H1 (cell line): ENCODE measurements at regions not wholly inside any gene's neighbourhood (a gene's known extent, or its start where the extent isn't known, plus 50 kb on each side); places are given as distances from the start of the nearest gene placed in this dataset.

Source experiments
- CTCF ChIA-PET: fragments of 300-600 bp; sonication (Branson Sonifier 250); formaldehyde crosslinking; loops from one replicate; lab custom pipeline; 2021; ENCODE audit not compliant: partially characterized antibody; lab: Charles Lee
- POLR2A ChIA-PET: fragments of 300-600 bp; sonication (Branson Sonifier 250); formaldehyde crosslinking; loops from one replicate; lab custom pipeline; 2021; ENCODE audit warnings: inconsistent platforms; ENCODE audit not compliant: partially characterized antibody; lab: Charles Lee
- DNase-seq, 2 experiments: peaks; one replicate each; pipeline versions ENCODE4 v3.0.0 to v3.0.0-alpha.2; 2010 to 2022; ENCODE audit warnings: low spot score in 2 of 2, low read depth in 1 of 2, mixed read lengths in 1 of 2
- FAIRE-seq: peaks from 2 replicates; lab custom pipeline; 2011; peaks lifted over from hg19 to GRCh38; lab: Jason Lieb, UNC
- H2AFZ ChIP-seq: 2 replicates; pipeline ENCODE4 v1.8.1; 2012; ENCODE audit warnings: low read length, inconsistent platforms
- H2AK5ac ChIP-seq: 2 replicates; pipeline ENCODE4 v1.6.1; 2013; ENCODE audit warnings: low read depth, low read length
- H2BK120ac ChIP-seq: replicated peaks from 2 replicates; pipeline ENCODE3; 2013; ENCODE audit warnings: low read depth, low read length, inconsistent platforms
- H2BK12ac ChIP-seq: 2 replicates; pipeline ENCODE4 v1.6.1; 2013; ENCODE audit warnings: low read depth, low read length
- H2BK15ac ChIP-seq: 2 replicates; pipeline ENCODE4 v1.6.1; 2013; ENCODE audit warnings: low read length
- H2BK20ac ChIP-seq: 2 replicates; pipeline ENCODE4 v1.6.1; 2013; ENCODE audit warnings: low read length
- H2BK5ac ChIP-seq: 2 replicates; pipeline ENCODE4 v1.6.1; 2013; ENCODE audit warnings: low read depth, low read length
- H3K14ac ChIP-seq: 2 replicates; pipeline ENCODE4 v1.6.1; 2013; ENCODE audit warnings: inconsistent platforms; ENCODE audit not compliant: insufficient read length
- H3K18ac ChIP-seq: 2 replicates; pipeline ENCODE4 v1.6.1; 2013; ENCODE audit warnings: low read length; ENCODE audit errors: extremely low read depth
- H3K23ac ChIP-seq: 2 replicates; pipeline ENCODE4 v1.6.1; 2013; ENCODE audit warnings: inconsistent platforms; ENCODE audit not compliant: insufficient read length
- H3K23me2 ChIP-seq: 2 replicates; pipeline ENCODE4 v1.6.1; 2013; ENCODE audit warnings: low read depth, low read length
- H3K27ac ChIP-seq: 2 replicates; pipeline ENCODE4 v1.6.1; 2011; ENCODE audit warnings: low read depth, low read length, inconsistent platforms
- H3K27me3 ChIP-seq, 4 experiments: replicated peaks in 1 of 4; 1 replicate in 1 of 4; 2 replicates in 3 of 4; pipeline versions ENCODE4 v1.6.1 to v1.8.1; 2011 to 2013; ENCODE audit warnings: low read length in 3 of 4, mild to moderate bottlenecking in 3 of 4, inconsistent platforms in 2 of 4, mixed read lengths in 2 of 4, moderate library complexity in 1 of 4; ENCODE audit not compliant: control insufficient read depth in 3 of 4, insufficient read depth in 3 of 4; ENCODE audit errors: extremely low read depth in 1 of 4
- H3K36me3 ChIP-seq, 4 experiments: 2 replicates each; pipeline versions ENCODE4 v1.6.1 to v1.8.1; 2011 to 2013; ENCODE audit warnings: mild to moderate bottlenecking in 4 of 4, low read length in 3 of 4, moderate library complexity in 2 of 4, control low read depth in 1 of 4, inconsistent platforms in 1 of 4; ENCODE audit not compliant: insufficient read depth in 4 of 4, control insufficient read depth in 2 of 4
- H3K4ac ChIP-seq: replicated peaks from 2 replicates; pipeline ENCODE3; 2013; ENCODE audit warnings: low read length, low read depth, mixed read lengths, inconsistent platforms; ENCODE audit not compliant: insufficient read length
- H3K4me1 ChIP-seq, 4 experiments: replicated peaks in 1 of 4; 1 replicate in 1 of 4; 2 replicates in 3 of 4; pipeline versions ENCODE4 v1.6.1 to v1.8.1; 2011 to 2013; ENCODE audit warnings: low read length in 3 of 4, inconsistent platforms in 2 of 4, mixed read lengths in 1 of 4; ENCODE audit not compliant: insufficient read depth in 4 of 4, control insufficient read depth in 3 of 4
- H3K4me2 ChIP-seq, 2 experiments: 2 replicates each; pipeline versions ENCODE4 v1.6.1 to v1.8.1; 2011 to 2013; ENCODE audit warnings: low read depth in 2 of 2, low read length in 2 of 2, control low read depth in 1 of 2, inconsistent platforms in 1 of 2, mild to moderate bottlenecking in 1 of 2; ENCODE audit not compliant: insufficient read depth in 1 of 2
- H3K4me3 ChIP-seq, 4 experiments: fragments of 200-600, 300-600 bp in 1 of 4; sonication (generic), shearing (Covaris generic), sonication (Bioruptor Twin) in 1 of 4; 2 replicates each; pipeline versions ENCODE4 v1.5.1 to v1.8.1; 2011 to 2016; ENCODE audit warnings: low read length in 4 of 4, low read depth in 3 of 4, control low read depth in 2 of 4, inconsistent platforms in 2 of 4, mild to moderate bottlenecking in 2 of 4, mixed read lengths in 1 of 4, moderate library complexity in 1 of 4; ENCODE audit not compliant: insufficient read depth in 2 of 4; ENCODE audit errors: extremely low read depth in 1 of 4
- H3K56ac ChIP-seq: replicated peaks from 2 replicates; pipeline ENCODE3; 2013; ENCODE audit warnings: low read depth, mild to moderate bottlenecking, mixed read lengths, low read length, inconsistent platforms; ENCODE audit not compliant: insufficient read length
- H3K79me1 ChIP-seq: 2 replicates; pipeline ENCODE4 v1.6.1; 2013; ENCODE audit warnings: low read depth, low read length, control low read depth
- H3K79me2 ChIP-seq, 2 experiments: 2 replicates each; pipeline versions ENCODE4 v1.6.1 to v1.8.1; 2012 to 2013; ENCODE audit warnings: low read length in 2 of 2, mild to moderate bottlenecking in 2 of 2, inconsistent platforms in 1 of 2; ENCODE audit not compliant: insufficient read depth in 2 of 2, control insufficient read depth in 1 of 2
- H3K9ac ChIP-seq, 4 experiments: replicated peaks in 1 of 4; 1 replicate in 1 of 4; 2 replicates in 3 of 4; pipeline versions ENCODE4 v1.6.1 to v1.8.1; 2011 to 2013; ENCODE audit warnings: low read depth in 3 of 4, low read length in 3 of 4, control low read depth in 2 of 4, mild to moderate bottlenecking in 2 of 4, moderate library complexity in 2 of 4, inconsistent platforms in 1 of 4; ENCODE audit errors: extremely low read depth in 1 of 4
- H3K9me3 ChIP-seq, 2 experiments: 2 replicates each; pipeline versions ENCODE4 v1.6.1 to v1.8.1; 2012 to 2013; ENCODE audit warnings: mild to moderate bottlenecking in 2 of 2, moderate library complexity in 2 of 2, control low read depth in 1 of 2, inconsistent platforms in 1 of 2, low read depth in 1 of 2, low read length in 1 of 2, mixed read lengths in 1 of 2; ENCODE audit not compliant: insufficient read depth in 2 of 2
- H4K20me1 ChIP-seq, 2 experiments: replicated peaks in 1 of 2; 2 replicates each; pipeline versions ENCODE3 to v1.8.1; 2011 to 2013; ENCODE audit warnings: inconsistent platforms in 2 of 2, low read length in 2 of 2, mild to moderate bottlenecking in 1 of 2; ENCODE audit not compliant: insufficient read depth in 2 of 2, control insufficient read depth in 1 of 2
- H4K5ac ChIP-seq: 2 replicates; pipeline ENCODE4 v1.6.1; 2013; ENCODE audit warnings: low read length, low read depth, mixed read lengths, inconsistent platforms; ENCODE audit not compliant: insufficient read length
- H4K8ac ChIP-seq: 2 replicates; pipeline ENCODE4 v1.8.0; 2013; ENCODE audit warnings: mild to moderate bottlenecking, moderate library complexity, low read length, inconsistent platforms; ENCODE audit not compliant: insufficient read depth; ENCODE audit errors: extremely low read depth
- H4K91ac ChIP-seq: replicated peaks from 2 replicates; pipeline ENCODE3; 2013; ENCODE audit warnings: low read length, mixed read lengths, inconsistent platforms; ENCODE audit not compliant: insufficient read length
- ASH2L ChIP-seq: fragments of 200-600, 300-600 bp; sonication (generic); IDR thresholded peaks from one replicate; pipeline ENCODE4 v1.7.1; 2017; ENCODE audit warnings: low read length
- BRCA1 ChIP-seq: IDR thresholded peaks from 2 replicates; pipeline ENCODE4 v1.6.1; 2012; ENCODE audit warnings: low read depth, low read length, improper control_type of control experiment

- H4K5ac ChIP-seq: no peak overlapping the region
- no peak overlapping the region for H2AFZ ChIP-seq
- H3K79me1 ChIP-seq: no peaks in the 10 kb centered on the region
- H2BK15ac ChIP-seq: no peak overlapping the region
- no peaks in the 10 kb centered on the region for H3K9me3 ChIP-seq
- H2BK20ac ChIP-seq: no peak overlapping the region
- no peak overlapping the region for H4K8ac ChIP-seq
- CTCF ChIA-PET: interaction anchor here (0.6 kb wide), 1 partner anchor 967 kb away, joined by 4 read pairs; no protein-coding TSS in a partner anchor
- no peaks in the 10 kb centered on the region for H3K36me3 ChIP-seq
- no peak overlapping the region for H3K4me2 ChIP-seq
- no peak overlapping the region for H2AK5ac ChIP-seq
- H2BK12ac ChIP-seq: no peak overlapping the region
- H4K91ac ChIP-seq: no peak overlapping the region
- no peak overlapping the region for H2BK120ac ChIP-seq
- DNase-seq (no peak), FAIRE-seq (no peak)
- H3K23ac ChIP-seq: no peak overlapping the region
- no peak overlapping the region for H3K9ac ChIP-seq
- no peak overlapping the region for H3K56ac ChIP-seq
- no peaks in the 10 kb centered on the region for H3K79me2 ChIP-seq
- H2BK5ac ChIP-seq: no peak overlapping the region
- H3K4me1 ChIP-seq: 0 out of 7 replicates have a peak, but pooled peaks cover 0 to 3% (median 0%) of the 10 kb centered on the region in 4 experiments
- no peak overlapping the region for H3K18ac ChIP-seq
- no peak overlapping the region for H3K14ac ChIP-seq
- H4K20me1 ChIP-seq: no peaks in the 10 kb centered on the region
- no peak overlapping the region for H3K4me3 ChIP-seq
- POLR2A ChIA-PET: no interaction called here
- H3K23me2 ChIP-seq: no peaks in the 10 kb centered on the region
- no peaks in the 10 kb centered on the region for H3K27me3 ChIP-seq
- H3K4ac ChIP-seq: no peak overlapping the region
- no peak overlapping the region for H3K27ac ChIP-seq
- TF ChIP-seq ASH2L (no peak), BRCA1 (no peak)
Observed at GRCh38 chr15:35724626-35725025, 178.7 kb upstream of the DPH6 start.
